ENCODE measurements at regions not wholly inside any gene's neighbourhood (a gene's known extent, or its start where the extent isn't known, plus 50 kb on each side); places are given as distances from the start of the nearest gene placed in this dataset.
"Not testable (repeated sequence)": the region's sequence is repeated elsewhere in the genome, so short reads cannot be mapped to it uniquely, and the experiment has no call there.

DNA sequence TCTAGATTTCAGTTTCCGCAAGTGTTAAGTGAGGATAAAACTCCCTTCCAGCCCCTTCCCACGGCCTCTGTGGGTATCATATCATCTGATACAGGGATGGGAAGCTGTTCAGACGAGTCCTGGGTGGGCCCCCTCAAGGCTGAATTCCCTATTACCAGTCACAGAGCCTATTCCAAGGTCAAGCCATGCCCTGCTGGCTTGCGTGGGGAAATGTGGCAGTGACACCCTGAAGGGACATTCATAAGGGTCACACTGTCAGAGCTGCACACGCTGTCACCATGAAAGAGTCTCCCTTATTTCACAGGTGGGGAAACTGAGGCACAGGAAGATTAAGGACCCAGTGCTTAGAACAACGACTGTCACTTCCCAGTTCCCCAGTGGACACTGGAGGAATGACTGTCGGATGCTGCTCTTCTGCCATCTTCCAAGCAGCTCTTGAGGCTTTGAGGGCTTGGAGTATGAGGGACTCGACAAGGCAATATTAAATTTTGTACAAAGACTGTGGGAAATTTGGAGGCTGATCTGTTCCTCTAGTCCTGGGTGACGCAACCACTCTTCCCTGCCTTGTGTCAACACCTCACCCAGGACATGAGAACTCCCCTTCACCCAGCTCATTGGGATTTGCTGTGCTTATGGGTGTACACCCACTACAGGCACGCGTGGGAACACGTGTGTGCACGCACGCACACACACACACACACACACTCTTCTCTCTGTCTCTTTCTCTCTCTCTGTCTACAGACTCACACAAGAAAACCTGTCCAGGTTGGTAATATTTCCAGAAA lies 386.0 kb downstream of the RPS24 start:
- DNase-seq = no peak

DNA sequence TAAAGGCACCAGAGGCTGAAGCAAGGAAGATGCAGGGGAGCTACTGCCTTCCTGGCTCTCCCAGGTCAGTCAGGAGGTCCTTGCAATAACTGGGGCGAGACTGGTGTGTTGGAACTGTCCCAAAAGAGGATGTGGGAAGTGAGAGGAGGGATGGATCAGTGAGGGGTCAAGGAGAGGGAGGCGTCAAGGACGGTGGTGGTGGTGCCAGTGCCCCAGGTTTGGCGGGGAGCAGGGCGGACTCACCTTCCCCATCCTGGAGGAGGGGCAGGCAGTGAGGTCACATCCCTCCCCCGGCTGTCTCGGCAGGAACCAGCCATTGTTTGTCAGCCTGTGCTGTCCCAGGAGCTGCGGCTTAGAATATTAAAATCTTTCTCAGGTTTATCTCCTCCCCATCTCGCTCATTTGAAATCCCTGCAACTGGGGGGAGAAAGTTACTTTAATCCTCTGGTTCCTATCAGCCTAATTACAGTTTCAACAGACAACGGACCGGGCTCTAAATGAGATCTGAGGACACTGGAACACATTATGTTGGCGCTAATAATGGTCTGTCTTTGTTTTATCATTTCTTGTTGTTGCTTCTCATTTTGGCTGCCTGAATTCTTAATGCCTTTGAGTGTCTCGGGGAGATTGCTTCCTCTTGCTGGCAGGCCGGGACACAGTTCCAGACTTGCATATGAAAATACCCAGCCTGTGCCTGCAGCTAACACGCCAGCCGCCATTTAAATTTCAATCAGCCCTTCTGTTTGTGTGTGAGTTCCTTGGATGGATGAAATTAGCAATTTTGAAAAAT lies 387.5 kb downstream of the RPS24 start:
- no peak for DNase-seq

DNA sequence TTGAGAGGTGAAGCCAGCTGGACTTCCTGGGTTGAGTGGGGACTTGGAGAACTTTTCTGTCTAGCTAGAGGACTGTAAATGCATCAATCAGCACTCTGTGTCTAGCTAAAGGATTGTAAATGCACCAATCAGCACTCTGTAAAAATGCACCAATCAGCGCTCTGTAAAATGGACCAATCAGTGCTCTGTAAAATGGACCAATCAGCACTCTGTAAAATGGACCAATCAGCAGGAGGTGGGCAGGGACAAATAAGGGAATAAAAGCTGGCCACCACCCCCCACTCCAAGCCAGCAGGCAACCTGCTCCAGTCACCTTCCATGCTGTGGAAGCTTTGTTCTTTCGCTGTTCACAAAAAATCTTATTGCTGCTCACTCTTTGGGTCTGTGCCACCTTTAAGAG lies 390.4 kb downstream of the RPS24 start:
- not testable (repeated sequence) for DNase-seq

DNA sequence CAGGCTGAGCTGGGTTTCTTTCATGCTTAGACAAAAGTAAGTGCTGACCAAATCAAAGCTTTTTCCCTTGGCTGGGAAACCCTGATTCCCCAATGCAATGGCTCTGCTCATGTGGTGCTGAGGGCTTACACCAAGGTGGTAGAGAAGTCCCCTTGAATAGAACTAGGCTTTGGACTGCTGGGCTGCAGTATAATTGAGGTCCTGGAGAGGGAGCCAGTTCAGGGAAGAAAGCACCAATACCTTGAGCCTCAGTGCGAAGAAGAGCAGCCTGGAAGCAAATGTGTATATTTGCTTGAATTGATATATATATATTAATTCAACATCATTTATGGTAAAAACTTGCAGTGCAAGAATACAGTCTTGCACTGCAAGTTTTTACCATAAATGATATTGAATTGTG lies 391.1 kb downstream of the RPS24 start:
- DNase-seq = peak in 1 of 2 experiments; percentile 15

DNA sequence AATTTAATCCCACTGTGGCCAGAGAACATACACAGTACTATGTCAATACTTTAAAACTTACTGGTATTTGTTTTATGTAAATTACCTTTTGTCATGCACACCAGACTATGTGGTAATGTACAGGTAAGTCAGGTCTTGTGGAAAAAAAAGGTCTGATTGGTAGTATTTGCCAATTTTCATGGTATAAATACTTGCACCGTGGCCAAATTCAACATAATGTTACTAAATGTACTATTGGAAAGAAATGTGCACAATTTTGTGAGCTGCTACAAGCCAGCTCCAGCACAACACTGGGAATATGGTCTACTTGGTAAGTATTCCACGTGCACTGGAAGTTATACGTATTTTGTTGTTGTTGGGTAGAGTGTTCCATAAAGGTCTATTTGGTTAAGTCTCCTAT lies 392.5 kb downstream of the RPS24 start:
- no peak for DNase-seq

DNA sequence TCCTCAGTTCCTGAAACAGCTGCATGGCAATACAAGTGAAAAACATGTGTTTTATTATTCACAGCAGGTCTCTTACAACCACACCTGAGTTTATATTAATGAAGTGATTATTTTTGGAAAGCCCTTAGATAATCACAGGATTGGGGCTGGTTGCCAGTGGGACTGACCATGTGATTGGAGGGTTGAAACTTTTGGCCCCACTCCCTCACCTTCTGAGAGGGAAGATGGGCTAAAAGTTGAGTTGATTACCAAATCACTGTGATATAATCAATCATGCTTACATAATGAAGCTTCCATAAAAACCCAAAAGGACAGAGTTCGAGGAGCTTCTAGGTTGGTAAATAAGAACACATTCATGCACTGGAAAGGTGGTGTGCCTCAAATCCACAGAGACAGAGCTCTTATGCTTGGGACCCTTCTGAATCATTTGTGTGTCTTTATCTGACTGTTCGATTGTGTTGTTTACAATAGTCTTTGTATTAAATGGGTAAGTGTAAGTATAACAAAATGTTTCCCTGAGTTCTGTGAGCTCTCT lies 393.9 kb downstream of the RPS24 start:
- no peak for DNase-seq

DNA sequence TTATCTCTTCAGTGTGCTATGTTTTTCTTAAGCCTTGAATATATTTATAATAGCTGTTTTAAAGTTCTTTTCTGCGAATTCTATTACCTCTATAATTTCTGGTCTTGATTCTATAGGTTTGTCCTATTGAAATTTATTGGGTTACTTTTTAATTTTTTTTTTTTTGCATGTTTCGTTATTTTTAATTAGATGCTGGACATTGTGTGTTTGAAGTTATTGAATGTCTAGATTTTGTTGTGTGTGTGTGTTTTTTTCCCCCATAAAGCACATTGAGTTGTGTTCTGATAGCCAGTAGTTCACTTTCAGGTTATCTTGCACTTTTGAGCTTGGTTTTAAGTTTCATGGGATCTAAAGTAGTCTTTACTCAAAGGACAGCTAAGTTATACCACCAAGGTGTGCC lies 394.9 kb downstream of the RPS24 start:
- no peak for DNase-seq

GRCh38 chr10:78429984-78430383 lies 396.3 kb downstream of the RPS24 start:
- DNase-seq = no peak

DNA sequence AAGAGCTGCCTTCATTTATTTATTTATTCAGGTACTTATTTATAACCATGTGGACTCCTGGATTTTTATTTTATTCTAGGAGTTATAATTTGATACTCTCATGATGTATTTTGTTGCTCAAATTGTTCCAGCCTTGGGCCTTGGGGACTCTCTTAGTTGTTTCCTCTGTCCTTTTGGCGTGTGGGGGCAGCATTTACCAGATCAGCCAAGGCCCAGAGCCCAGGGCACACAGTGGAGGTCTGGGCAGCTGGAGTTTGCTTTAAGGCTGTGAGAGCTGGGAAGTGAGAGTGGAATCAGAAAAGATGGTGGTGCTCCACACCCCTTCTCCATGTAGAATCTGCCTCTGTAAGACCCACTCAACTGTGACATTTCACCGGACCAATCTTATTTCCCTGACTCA lies 398.9 kb downstream of the RPS24 start:
- no peak for DNase-seq

- DNase-seq = no peak
These were observed 399.5 kb downstream of the RPS24 start for GRCh38 chr10:78433076-78433595.

GRCh38 chr10:78433766-78434535 lies 400.3 kb downstream of the RPS24 start:
- DNase-seq = no peak

DNA sequence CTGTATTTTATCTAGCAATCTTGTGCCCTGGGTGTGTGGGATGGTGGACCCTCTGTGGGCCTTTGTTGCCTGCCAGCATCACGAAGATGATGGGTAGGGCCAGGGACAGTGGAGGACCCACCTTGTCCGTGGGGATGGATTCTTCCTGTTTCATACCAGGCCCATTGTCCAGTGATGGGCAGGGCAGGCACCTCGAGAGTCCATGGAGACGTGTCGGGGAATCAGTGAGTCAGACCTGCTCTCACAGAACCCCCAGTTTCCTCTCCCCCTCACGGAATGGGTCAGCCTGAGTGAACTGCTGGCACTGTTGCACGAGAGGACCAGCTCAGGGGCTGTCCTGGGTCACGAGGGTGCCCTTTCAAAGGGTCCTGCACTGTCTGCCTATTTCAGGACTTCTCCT lies 401.2 kb downstream of the RPS24 start:
- no peak for DNase-seq

GRCh38 chr10:78435484-78436221 lies 402.0 kb downstream of the RPS24 start:
- no peak for DNase-seq

DNA sequence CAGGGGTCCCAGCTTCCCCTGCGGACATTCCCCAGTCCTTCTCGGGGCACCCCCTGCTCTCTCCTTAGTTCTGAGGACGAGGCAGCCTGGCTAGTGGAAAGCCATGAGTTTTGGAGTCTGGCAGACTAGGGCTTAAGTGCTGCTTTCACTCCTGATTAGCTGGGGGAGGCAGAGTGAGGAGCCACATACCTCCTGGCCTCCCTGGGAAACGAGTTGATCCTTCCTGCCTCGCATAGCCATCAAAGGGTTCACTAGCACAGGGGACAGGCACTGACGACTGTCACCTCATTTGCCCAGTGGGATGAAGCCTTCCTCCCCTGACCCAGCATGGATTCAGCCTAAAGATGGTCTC lies 402.5 kb downstream of the RPS24 start:
- no peak for DNase-seq

DNA sequence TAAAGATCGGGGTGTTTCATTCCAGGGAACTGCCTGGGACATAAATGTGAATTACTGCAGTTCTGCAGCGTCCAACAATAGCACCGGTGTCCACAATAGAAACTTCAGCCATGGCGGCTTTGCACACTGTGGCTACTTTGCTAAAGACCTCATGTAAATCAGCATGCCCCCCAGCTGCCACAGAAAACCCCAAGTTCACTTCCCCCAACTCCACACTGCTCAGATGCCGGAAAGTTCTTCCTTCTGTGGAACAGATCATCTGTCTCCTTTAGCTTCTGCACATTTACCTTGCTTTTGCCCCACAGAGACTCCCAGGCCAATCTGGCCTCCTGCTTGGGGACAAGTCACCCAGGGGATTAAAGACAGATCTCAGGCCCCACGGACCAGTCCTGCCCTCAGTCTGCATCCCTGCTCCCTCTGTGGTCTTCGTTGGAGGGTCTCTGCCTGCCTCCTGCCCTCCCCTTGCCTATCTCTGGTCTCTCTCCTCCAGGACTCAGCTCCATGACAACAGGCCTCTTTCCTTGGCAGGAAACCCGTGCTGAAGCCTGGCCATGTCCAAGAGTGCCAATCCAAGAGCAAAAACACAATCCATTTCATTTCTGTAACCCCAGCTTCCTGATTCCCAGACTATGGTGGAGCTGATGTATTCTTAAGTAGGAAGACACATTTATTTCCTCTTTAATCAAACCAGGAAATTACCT lies 403.2 kb downstream of the RPS24 start:
- no peak for DNase-seq

DNA sequence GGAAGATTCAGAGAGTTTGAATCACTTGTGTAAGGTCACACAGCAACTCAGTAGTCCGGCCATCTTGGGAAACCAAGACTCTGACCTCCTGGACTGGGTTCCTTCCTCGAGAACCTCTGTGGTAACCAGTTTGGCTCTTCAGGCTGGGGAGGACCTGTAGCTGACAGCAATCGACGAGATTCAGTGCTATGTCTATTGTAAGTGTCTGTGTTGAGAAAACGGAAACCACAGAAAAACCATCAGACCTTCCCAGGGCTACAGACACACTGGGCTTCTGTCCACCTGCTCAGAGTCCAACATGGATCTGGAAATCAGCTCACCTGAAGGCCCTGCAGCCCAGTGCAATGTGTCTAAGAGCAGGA lies 403.7 kb downstream of the RPS24 start:
- DNase-seq = no peak

DNA sequence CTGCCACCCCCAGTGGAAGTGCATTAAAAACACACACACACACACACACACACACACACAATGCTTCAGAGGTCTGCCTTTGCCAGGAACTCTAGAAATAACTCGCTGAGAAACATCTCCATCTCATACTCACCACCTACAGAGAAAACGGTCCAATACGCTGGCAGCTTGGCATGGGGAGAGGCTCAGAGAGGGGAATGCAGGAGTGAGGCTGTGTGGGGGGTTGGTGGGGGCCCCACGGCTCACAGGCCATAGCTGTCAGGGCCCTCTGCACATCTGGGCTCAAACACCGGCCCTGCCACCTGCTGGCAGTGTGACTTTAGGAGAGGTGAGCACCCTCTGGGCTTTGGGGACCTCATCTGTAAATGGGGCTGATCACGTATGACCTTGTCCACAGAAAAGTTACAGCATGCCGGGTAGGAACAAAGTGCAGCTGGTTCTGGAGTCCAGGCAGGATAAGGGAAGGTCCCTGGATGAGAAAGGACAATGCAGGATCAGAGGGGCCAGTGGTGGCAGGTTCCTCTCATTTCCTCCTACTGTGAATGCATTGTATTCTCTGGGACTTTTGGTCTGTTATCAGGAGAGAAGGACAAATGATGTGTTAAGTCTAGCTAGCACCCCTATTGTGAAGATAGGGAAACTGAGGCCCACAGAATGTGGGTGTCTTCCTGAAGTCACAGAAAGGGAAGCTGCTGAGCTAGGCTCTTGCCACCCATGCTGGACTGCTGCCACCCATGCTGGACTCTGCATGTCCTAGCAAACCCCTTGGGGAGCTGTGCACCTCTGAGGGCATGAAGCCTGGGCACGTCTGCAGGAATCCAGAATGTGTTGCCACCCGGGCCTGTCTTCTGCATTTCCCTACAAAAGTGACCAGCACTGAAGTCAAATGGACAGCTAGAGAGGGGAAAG lies 404.6 kb downstream of the RPS24 start:
- peak in 1 of 2 experiments; percentile 3 for DNase-seq

DNA sequence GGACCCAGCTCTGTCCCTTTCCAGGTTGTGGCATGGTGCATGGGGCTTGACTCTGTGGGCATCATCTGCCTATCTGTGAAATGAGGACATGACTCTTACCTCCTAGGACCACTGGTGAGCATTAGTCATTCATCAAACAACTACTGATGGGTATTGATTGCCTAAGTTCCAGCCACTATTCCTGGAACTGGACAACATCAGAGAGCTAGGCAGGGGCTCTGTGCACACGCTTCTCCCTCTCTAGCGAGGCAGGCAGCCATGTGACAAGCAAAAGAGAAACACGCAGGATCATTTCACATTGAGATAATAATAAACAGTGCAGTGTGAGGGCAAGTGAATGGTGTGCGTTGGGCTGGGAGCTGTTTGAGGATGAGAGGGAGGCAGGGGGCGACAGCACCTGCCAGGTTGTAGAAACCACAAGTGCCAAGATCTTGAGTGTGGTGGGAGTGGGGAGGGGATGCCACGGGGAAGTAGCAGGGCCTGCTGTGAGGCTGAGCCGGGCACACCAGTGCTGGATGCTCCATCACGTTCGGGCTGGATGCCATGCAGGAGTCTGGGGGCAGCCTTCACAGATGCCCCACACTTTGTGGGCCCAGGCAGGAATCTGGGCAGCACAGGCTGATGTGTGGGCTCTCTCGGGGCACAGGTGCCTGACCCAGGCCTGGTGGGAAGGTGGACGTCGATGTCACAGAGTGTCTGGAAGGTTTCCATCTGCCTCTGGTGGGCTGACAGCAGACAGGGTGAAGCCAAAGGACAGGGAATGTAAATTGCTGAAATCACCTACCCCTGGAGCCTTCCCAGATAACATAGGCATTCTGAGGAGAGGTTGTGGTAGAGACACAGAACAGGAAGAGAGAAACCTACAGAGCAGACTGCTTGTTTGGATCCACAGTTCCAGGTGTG lies 405.5 kb downstream of the RPS24 start:
- DNase-seq = no peak

DNA sequence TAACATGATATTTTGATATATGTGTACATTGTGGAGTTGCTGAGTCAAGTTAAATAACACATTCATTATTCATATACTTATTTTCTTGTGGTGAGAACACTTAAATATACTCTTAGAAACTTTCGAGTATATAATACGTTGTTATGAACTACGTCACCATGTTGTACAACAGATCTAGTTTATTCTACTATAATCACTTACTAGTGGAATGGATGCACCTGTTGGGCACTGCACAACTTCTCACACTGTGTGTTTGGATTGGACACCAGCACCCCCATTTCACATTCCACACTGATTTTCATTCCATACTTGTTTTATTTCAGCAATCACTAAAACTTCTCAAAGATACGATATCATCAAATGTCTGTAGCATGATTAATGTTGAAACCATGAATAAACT lies 407.3 kb downstream of the RPS24 start:
- DNase-seq = no peak

DNA sequence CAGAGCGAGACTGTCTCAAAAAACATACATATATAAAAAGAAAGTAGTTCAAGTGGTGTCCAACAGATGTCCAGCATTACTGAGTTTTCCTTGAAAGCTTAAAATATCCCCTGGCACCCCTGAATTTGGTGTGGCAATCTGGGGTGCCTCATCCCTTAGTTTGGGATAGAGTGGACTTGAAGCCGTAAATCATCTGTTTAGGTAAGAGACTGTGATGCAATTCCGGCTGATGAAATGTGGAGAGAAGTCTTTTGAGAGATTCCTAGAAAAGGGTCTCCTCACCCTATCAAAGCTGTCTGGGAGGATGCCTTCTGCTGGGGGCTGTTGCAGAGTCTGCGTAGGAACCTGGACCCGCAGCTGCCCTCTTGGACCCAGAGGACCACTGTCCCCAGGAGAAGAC lies 408.0 kb downstream of the RPS24 start:
- DNase-seq = no peak

Measured in AML-193 (cell line).